GM19238 (cell line): ENCODE measurements at regions not wholly inside any gene's neighbourhood (a gene's known extent, or its start where the extent isn't known, plus 50 kb on each side); places are given as distances from the start of the nearest gene placed in this dataset.
"Not testable (repeated sequence)": the region's sequence is repeated elsewhere in the genome, so short reads cannot be mapped to it uniquely, and the experiment has no call there.

Experiments used
- DNase-seq: peaks from one replicate; pipeline ENCODE4 v3.0.0; 2011; ENCODE audit warnings: low spot score; ENCODE audit not compliant: insufficient read length

DNA sequence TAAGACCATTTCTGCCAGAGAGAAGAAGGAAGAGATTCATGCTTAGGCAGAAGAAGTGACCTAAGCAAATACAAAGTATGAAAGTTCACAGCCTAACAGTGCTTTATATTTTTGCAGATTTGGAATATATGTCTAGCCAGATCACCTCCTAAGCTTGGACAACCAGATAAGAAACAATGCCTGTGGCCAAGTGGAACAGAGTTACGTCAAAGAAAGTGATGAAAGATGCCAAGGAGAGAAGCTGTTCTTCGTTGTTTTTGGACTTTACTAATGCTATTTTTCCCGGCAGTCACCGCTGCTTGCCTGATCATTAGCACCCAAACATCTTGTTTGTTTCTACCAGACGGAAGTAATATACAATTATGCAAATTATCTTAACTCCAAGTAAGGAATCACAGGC lies 489.2 kb upstream of the C1orf87 start:
- DNase-seq: no peak

DNA sequence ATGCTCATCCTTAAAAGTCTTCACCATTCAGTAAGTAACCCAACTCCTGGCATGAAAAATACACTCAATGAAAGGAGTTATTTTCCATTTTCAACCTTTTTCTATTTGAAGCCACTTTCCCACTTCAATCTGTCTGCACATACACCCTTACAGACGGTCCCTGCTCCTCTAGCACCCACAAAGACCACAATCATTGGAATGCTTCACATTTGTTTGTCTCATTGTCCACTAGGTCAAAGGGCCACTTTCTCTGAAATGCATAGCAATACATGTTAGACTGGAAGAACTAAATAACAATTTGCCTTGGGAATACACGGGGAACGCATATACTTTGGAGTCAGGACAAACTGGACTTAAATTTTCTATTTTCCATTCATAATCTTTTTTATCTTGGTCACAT lies 487.1 kb upstream of the C1orf87 start:
- DNase-seq: no peak

DNA sequence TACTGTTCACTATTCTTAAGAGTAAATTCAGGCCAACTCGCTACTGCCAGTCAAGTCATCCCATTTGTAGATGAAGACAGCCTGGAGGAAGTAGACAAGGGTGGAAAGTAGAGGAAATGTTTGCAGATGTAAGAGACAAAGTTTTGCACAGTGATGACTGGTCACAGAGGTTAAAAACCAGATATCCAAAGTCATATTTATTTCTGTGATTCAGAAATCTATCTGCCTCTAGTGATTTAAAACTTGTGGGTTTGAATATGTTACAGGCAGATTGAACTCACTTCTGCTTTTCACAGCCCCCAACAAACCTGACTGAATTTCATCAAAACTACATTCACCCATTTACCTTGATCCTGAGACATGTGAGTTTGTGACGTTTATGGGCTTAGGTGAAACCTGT lies 484.7 kb upstream of the C1orf87 start:
- no peak for DNase-seq

DNA sequence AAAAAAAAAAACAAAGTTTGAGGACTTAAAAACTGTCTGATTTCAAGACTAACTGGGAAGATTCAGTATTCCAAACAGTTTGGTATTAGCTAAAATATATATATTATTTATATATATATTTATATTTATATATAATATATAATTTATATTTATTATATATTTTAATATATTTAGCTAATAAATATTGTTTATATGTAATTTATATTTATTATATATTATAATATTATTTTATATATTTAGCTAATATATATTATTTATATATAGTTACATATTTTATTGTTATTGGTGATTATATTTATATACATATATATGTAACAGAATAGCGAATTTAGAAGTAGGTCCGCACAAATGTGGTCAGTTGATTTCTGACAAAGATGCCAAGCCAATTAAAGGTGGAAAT lies 480.2 kb upstream of the C1orf87 start:
- no peak for DNase-seq

DNA sequence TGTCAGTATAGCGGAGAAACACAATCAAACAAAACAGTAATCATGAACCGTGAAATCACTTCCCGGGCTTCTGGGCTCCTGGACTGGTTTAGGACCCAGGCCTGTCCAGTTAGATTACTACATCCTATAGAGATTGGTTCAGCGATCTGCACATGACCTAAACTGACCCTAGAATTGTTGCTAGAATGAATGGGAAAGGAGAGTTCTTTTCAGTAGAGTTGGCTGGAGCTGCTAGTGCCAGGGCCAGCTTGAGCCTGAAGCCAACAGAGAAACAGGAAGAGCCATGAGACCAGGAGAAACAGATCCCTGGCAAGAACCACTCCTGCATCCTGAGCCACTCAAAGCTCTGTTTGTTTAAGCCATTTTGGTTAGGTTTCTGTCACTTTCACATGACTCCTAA lies 474.3 kb upstream of the C1orf87 start:
- DNase-seq: no peak

DNA sequence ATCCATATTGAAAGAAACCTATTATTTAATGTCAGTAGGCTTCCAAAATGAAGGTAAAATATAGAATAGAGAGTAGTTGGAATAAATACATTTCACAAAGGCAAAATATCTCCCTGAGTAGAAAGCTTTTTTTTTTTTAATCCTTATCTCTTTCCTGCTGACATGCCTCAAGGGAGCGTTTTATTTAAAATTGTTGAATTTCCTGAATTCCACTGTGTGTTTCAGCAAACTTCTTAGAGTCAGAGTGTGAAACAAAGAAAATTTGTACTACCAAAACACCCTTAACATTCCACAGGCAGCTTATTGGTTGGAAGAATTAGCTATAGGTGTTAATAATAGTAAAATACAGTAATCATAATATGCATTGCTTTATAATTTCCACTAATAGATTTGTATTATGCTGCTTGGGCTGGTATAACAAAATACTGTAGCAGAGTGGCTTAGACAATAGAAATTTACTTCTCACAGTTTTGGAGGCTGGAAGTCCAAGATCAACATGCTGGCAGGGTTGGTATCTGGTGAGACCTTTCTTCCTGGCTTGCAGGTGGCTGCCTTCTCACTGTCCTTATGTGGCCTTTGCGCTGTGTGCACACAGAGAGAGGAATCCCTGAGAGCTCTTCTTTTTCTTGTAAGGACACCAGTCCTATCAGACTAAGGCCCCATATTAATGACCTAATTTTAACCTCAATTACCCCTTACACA lies 468.4 kb upstream of the C1orf87 start:
- DNase-seq: no peak

DNA sequence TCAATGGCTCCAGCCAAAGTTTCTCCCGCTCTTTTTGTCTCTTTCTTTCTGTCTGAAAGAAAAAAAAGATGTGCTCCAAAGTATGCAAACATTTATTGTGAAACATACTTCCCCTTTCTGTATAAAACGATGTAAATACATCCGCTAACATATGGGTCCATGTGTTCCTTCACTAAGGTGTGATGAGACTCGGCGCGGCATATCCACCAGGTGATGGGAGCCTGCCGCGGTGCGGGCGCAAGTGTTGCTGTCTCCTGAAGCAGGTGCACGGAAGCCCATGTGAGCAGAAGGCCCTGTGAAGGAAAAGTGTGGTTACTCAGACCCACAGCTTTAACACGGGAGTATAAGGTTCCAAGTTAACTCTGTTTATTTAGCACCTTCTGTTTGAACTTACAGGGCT lies 466.6 kb upstream of the C1orf87 start:
- DNase-seq: no peak

DNA sequence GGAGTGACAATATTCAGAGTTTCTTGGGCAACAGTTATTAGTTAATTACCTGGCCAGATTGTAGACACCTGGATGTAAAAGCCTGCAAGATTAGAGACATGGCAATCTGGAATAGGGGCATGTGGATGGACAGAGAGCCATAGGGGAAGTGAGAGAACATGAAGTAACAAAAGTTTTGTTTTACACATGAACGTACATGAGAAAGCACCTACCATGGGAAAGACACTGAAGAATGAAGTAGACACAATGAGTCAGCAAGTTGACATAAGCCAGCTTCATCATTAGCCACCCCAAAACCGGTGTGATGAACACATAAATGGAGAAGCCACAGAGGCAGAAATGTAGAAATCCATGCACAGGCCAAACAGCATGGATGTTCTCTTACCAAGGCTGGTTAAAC lies 462.1 kb upstream of the C1orf87 start:
- no peak for DNase-seq

DNA sequence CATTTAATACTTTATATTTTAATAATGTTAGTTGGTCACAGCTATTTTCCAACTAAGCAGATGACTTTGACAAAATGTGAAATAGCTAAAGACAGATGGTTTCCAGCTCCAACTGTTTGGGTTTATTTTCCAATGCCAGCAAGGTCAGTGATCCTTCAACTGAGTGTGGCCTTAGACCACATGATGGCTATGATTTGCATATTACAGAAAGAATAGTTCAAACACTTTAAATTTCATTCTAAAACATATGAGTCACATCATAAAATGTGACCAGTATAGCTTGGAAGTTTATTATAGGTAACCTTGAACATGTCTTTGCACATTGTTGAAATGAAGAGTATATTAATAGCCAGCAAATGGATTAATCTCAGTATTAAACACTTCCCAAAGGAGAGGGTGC lies 454.0 kb upstream of the C1orf87 start:
- DNase-seq: no peak

DNA sequence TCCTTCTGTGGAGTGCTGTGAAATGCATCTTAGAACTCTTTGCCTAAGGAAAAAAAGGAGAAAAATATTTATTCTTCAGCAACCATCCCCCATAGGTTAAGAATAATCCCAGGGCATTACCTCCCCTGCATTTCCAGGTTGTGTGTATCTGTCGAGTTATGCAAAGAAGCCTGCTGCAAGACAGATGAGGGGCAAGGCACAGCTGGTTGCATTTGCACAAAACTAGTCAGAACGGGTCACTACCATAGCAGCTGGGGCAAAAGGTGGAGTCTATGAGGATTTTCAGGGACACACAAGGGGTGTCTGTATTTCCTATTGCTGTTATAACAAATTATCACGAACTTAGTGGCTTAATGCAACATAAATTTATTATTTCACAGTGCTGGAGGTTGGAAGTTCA lies 443.4 kb upstream of the C1orf87 start:
- no peak for DNase-seq

DNA sequence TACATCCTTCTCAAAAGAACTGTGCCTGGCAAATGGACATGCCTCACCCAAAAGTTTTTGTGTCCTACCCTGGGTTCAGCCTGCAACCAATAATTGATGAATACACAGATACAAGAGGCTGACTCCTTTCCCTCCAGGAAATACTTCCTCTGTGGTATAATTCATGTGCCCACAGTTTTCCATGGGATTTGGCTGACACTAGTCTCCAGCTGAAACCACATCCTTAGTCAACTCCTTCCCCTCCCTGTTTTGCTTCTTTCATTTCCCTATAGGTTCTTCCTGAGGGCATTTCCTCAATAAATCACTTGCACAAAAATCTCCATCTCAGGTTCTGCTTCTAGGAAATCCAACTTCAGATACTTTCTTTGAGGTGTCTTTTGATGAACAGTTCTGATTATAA lies 436.6 kb upstream of the C1orf87 start:
- no peak for DNase-seq

DNA sequence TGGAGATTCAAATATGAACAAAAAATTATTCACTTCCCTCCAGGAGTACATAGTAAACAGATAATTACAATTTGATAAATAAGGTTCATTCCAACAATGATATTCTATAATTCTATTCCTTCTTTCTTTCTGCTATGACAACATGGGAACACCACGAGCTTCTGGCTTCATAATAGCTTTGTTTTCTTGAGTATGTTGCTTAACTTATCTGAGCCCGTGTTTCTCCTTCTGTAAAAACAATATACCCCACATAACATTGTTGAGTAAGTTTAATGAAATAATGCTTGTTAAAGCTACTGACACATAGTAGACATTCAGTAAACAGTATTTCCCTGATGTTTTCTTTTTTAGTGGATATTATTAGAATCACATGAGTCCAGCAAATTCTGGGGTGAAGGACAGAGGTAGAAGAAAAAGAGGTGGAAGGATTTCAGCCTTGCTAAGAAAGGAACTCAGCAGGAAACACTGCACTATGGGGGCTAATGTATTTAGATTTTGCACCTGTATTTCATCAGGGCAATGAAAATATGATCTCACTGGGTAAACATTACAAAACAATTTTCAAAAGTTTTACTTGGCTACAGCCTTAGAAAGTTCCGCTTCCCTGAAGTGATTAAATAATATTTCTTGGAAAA lies 430.8 kb upstream of the C1orf87 start:
- DNase-seq: no peak

DNA sequence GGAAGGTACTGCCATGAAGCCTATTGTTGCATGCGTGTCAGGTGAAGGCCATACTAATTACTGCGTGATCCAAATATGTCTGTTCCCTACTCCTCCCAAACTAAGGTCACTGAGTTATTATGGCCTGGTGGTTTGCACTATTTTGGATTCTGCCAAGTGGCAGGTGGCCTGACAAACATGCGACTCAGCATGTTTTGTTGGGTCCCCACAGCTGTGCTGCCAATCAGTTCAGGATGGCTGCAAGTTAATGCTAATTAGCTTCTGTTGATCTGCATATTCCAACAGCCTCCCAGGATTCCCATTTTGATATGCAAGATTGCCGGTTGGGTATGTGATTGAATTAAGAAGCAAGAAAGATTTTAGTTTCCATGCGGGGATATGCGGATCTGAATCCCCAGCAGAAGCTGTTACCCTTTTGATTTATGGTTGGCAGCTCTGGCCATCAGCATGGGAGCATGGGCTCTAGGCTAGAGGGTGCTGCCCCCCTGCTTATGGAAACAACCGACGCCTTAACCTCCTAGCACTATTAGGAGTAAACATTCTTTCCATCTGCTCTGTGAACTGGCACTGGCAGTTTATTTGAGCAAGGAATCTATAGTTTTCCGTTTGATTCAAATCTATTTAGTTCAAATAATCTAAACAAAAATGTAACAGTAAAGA lies 429.8 kb upstream of the C1orf87 start:
- no peak for DNase-seq

DNA sequence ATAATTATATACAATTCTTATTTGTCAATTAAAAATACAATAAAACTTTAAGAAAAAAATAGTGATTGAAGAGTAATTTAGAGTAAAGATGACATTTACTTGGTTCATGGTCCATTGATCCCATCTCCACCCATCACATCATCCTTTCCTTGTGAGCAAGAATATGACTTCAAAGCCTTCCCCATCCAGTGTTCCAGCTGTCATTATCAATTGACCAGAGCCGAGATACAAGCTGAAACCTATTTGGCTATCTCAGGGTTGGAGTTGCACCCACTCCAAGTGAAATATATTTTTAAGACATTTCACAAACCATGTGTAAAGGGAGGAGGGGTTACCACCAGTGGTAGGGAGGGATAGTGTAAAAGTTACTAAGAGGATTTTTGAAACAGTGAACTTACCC lies 428.9 kb upstream of the C1orf87 start:
- no peak for DNase-seq

DNA sequence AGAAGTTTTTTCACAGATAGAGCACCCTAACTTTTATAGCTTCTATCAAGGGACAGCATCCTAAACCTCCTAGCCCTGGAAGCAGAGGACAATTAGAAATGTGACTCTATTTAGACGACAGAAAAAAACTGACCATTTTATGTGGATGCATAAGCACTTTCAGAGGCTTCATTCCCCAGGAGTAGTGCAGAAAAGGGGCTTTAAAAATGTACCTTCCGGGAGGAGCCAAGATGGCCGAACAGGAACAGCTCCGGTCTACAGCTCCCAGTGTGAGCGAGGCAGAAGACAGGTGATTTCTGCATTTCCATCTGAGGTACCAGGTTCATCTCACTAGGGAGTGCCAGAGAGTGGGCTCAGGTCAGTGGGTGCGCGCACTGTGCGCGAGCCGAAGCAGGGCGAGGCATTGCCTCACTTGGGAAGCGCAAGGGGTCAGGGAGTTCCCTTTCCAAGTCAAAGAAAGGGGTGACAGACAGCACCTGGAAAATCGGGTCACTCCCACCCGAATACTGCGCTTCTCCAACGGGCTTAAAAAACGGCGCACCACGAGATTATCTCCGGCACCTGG lies 416.4 kb upstream of the C1orf87 start:
- not testable (repeated sequence) for DNase-seq

DNA sequence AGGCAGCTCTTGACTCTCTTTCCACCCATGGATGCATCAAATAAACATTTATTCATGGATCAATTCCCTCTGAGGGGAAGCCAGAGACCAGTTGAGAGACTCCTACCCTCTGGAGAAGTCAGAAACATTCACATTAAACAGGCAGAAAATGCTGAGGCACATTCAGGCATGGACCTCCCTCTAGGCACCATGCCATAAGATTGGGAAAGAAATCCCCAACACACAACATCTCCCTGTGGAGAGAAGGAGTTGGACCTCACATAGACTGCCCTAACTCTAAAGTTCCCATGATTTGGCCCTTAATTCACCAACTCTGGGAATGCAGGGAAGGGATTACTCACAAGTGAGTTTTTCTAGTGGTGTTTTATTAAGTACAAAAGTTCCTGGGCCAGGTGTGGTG lies 415.3 kb upstream of the C1orf87 start:
- no peak for DNase-seq

DNA sequence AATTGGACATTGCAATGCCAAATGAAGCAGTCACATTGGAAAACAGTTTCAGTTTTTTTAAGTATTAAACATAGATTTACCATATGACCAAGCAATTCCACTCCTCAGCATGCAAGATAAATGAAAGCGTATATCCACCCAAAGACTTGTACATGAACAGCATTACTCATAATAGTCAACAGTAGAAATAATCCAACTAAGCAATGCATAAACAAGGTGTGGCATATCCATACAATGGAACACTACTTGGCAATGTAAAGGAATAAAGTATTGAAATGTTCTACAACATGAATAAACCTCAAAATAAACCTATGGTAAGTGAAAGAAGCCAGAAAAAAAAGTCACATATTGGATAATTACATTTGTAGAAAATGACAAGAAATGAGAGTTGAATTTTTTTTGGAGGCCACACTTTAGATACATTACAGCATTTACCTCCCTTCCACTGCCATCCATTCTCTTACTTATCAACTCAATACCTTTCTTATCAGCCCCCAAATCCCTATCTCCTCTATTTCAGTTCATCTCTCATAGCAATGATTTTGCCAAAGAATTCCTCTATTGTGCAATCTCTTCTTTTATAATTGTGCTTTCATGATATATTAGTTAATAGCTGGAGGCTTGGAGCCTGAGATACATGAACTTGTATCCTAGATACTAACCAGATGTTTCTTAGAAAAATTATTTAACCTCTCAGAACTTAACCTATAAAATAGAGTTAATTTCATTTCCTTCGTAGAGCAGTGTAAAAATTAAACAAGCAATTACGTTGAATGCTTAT lies 414.2 kb upstream of the C1orf87 start:
- no peak for DNase-seq

DNA sequence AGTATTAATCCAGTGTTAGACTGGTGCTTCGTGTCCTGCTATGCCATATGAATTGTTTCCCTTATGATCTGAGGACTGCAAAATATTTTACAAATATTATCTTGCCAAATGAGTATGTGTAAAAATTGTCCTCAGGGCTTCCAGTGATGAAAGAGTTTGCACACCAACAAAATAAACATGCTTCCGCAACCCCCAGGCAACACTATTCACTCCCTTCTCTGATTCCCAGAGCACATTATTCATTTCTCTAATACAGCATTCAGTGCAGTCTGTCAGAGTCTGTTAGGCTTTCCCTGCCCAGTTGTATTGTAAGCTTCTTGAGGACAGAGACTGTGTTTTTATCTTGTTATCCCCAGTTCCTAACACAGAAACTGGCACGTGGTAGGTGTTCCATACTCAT lies 409.9 kb upstream of the C1orf87 start:
- no peak for DNase-seq

DNA sequence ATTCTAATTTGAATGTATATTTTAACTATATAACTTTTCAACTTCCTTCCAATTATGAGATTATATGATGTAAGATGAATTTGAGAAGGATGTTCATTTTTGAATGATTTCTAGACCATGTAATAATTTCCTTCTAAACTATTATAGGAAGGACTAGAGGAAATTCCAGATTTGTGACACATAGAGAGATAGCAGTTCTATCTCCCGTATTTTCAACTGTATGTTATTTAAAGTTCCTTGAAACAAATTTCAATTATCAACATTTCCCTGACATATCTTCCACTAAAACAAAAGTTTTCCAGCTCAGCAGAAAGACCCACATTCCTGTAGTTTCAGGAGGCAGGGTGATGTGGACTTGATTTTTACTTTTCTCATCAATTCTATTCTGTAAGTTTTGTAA lies 396.7 kb upstream of the C1orf87 start:
- no peak for DNase-seq

DNA sequence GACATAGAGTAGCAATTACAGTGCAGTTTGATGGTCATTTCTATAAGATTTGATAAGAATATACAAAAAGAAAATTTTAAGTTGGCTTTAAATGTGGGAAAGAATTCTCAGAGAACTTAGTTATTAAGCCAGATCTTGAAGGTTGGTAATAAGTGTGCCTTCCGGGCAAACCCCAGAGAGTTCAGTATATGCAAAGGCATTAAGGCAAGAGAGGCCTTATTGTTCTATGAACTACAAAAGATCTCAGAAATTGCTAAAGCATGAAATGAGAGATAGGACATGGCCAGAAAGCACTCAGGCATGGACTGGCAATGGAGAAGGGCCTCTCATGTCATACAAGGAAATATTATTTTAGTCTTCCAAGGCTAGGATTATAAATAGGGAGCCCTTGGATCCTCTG lies 390.2 kb upstream of the C1orf87 start:
- no peak for DNase-seq

DNA sequence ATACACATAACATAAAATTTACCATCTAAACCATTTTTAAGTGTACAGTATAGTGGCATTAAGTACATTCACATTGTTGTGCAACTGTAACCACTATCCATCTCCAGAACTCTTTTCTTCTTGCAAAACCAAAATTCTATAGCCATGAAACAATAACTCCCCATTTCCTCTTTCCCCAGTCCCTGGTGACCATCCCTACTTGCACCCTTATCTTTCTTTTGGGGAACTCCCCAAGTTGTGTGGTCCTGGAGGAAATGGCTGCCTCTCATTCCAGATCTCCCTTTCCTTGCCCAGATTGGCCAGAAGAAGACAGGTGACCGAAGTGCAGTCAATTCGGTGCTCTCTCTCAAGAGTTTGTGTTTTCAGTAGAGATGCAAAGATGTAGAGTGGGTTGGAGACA lies 389.6 kb upstream of the C1orf87 start:
- no peak for DNase-seq
